ENCODE measurements at regions not wholly inside any gene's neighbourhood (a gene's known extent, or its start where the extent isn't known, plus 50 kb on each side); places are given as distances from the start of the nearest gene placed in this dataset.

DNA sequence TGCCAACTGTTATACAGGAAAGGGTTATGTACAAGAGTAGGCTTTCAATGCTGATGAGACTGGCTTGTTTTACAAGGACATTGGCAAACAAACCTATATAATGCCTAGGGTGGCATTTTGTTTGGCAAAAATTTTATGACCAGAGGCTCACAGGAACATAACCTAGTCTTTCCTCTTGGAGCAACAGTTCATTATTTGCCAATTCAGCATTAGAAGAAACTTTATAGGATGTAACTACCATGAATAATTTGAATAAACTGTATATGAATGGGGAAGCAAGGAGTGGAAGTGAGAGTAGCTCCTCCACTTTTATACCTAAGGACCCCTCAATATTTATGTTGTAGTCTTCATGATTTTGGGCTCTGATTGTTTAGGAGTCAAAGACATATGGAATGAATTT lies 103.9 kb upstream of the WAC start:
- H4K91ac ChIP-seq (replicated peaks; ENCODE audit: insufficient read length, low read length): no peak overlapping the region
- CTCF ChIA-PET (ENCODE audit: partially characterized antibody): no interaction called here
- no peak overlapping the region for H3K4ac ChIP-seq (replicated peaks; ENCODE audit: insufficient read length, low read depth, low read length)
- H3K23ac ChIP-seq (ENCODE audit: insufficient read length): no peak overlapping the region
- H4K20me1 ChIP-seq (replicated peaks in 1 of 2; ENCODE audit: control insufficient read depth in 1 of 2, insufficient read depth in 2 of 2, low read length in 2 of 2): no peaks in the 10 kb centered on the region
- H3K18ac ChIP-seq (ENCODE audit: extremely low read depth, low read length): no peak overlapping the region
- no peaks in the 10 kb centered on the region for H3K23me2 ChIP-seq (ENCODE audit: low read depth, low read length)
- H3K56ac ChIP-seq (replicated peaks; ENCODE audit: insufficient read length, low read depth, low read length): no peak overlapping the region
- no peak overlapping the region for H3K27ac ChIP-seq (ENCODE audit: low read depth, low read length)
- no peak overlapping the region for H2BK12ac ChIP-seq (ENCODE audit: low read depth, low read length)
- POLR2A ChIA-PET (ENCODE audit: partially characterized antibody): interaction anchor here (1.2 kb wide), 1 partner anchor 18 kb away, joined by 3 read pairs; no protein-coding TSS in a partner anchor
- TF ChIP-seq CBX8 (IDR thresholded peaks at IDR 0.05; ENCODE audit: borderline replicate concordance, low read depth, low read length) (no peak), BCL11A (IDR thresholded peaks at IDR 0.05; ENCODE audit: low read depth in 2 of 2, low read length in 2 of 2) (no peak), SIN3A (conservative IDR thresholded peaks at IDR 0.05 in 1 of 2, IDR thresholded peaks at IDR 0.05 in 1 of 2; ENCODE audit: low read depth in 1 of 2, low read length in 2 of 2) (no peak), RBBP5 (IDR thresholded peaks at IDR 0.05; ENCODE audit: borderline replicate concordance, low read depth, low read length) (no peak), NRF1 (IDR thresholded peaks at IDR 0.05; ENCODE audit: low read depth, low read length) (no peak), RNF2 (IDR thresholded peaks at IDR 0.05; ENCODE audit: borderline replicate concordance, low read depth, low read length, missing control alignments, poor library complexity, severe bottlenecking) (no peak), GTF2F1 (IDR thresholded peaks at IDR 0.05; ENCODE audit: borderline replicate concordance, low read depth, low read length) (no peak), CEBPB (IDR thresholded peaks at IDR 0.05; ENCODE audit: low read depth, low read length) (no peak)
- TF ChIP-seq, protein P1, sequence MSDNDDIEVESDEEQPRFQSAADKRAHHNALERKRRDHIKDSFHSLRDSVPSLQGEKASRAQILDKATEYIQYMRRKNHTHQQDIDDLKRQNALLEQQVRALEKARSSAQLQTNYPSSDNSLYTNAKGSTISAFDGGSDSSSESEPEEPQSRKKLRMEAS (IDR thresholded peaks at IDR 0.05): no peak
- TF ChIP-seq, protein P2, sequence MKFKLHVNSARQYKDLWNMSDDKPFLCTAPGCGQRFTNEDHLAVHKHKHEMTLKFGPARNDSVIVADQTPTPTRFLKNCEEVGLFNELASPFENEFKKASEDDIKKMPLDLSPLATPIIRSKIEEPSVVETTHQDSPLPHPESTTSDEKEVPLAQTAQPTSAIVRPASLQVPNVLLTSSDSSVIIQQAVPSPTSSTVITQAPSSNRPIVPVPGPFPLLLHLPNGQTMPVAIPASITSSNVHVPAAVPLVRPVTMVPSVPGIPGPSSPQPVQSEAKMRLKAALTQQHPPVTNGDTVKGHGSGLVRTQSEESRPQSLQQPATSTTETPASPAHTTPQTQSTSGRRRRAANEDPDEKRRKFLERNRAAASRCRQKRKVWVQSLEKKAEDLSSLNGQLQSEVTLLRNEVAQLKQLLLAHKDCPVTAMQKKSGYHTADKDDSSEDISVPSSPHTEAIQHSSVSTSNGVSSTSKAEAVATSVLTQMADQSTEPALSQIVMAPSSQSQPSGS (IDR thresholded peaks at IDR 0.05; ENCODE audit: low read length): no peak
- no peak overlapping the region for H3K4me2 ChIP-seq (ENCODE audit: insufficient read depth in 1 of 2, low read depth in 2 of 2, low read length in 2 of 2)
- no peaks in the 10 kb centered on the region for H3K79me1 ChIP-seq (ENCODE audit: low read depth, low read length)
- H2BK15ac ChIP-seq (ENCODE audit: low read length): no peak overlapping the region
- H2AK5ac ChIP-seq (ENCODE audit: low read depth, low read length): no peak overlapping the region
- H3K4me1 ChIP-seq (replicated peaks in 1 of 4; ENCODE audit: control insufficient read depth in 3 of 4, insufficient read depth in 4 of 4, low read length in 3 of 4): 0 out of 7 replicates have a peak, but pooled peaks cover 0 to 3% (median 0%) of the 10 kb centered on the region in 4 experiments
- no peak overlapping the region for H3K9ac ChIP-seq (replicated peaks in 1 of 4; ENCODE audit: extremely low read depth in 1 of 4, low read depth in 3 of 4, low read length in 3 of 4)
- H3K4me3 ChIP-seq (ENCODE audit: extremely low read depth in 1 of 4, insufficient read depth in 2 of 4, low read depth in 3 of 4, low read length in 4 of 4): no peak overlapping the region
- no peak overlapping the region for H2BK5ac ChIP-seq (ENCODE audit: low read depth, low read length)
- no peaks in the 10 kb centered on the region for H3K36me3 ChIP-seq (ENCODE audit: control insufficient read depth in 2 of 4, insufficient read depth in 4 of 4, low read length in 3 of 4)
- no peak overlapping the region for H4K8ac ChIP-seq (ENCODE audit: extremely low read depth, insufficient read depth, low read length)
- H4K5ac ChIP-seq (ENCODE audit: insufficient read length, low read depth, low read length): no peak overlapping the region
- H2BK20ac ChIP-seq (ENCODE audit: low read length): no peak overlapping the region
- no peak overlapping the region for H2AFZ ChIP-seq (ENCODE audit: low read length)
- H3K14ac ChIP-seq (ENCODE audit: insufficient read length): no peak overlapping the region
- H3K9me3 ChIP-seq (ENCODE audit: insufficient read depth in 2 of 2, low read depth in 1 of 2, low read length in 1 of 2): no peaks in the 10 kb centered on the region
- no peak for DNase-seq (ENCODE audit: low read depth in 1 of 2, low spot score in 2 of 2)
- no peaks in the 10 kb centered on the region for H3K79me2 ChIP-seq (ENCODE audit: control insufficient read depth in 1 of 2, insufficient read depth in 2 of 2, low read length in 2 of 2)
- no peak for FAIRE-seq
- H3K27me3 ChIP-seq (replicated peaks in 1 of 4; ENCODE audit: control insufficient read depth in 3 of 4, extremely low read depth in 1 of 4, insufficient read depth in 3 of 4, low read length in 3 of 4): no peaks in the 10 kb centered on the region
- H2BK120ac ChIP-seq (replicated peaks; ENCODE audit: low read depth, low read length): no peak overlapping the region

Data from H1 (cell line).